HG03196 (cell line): ENCODE measurements at regions not wholly inside any gene's neighbourhood (a gene's known extent, or its start where the extent isn't known, plus 50 kb on each side); places are given as distances from the start of the nearest gene placed in this dataset.
A peak's percentile ranks its signal among the peaks of the same experiment; 100 is the strongest.

ENCODE experiments used
- ATAC-seq: cut with Tn5 transposase; IDR thresholded peaks from one replicate; pipeline ENCODE4 v1.9.1; 2021; ENCODE audit not compliant: unreplicated experiment

DNA sequence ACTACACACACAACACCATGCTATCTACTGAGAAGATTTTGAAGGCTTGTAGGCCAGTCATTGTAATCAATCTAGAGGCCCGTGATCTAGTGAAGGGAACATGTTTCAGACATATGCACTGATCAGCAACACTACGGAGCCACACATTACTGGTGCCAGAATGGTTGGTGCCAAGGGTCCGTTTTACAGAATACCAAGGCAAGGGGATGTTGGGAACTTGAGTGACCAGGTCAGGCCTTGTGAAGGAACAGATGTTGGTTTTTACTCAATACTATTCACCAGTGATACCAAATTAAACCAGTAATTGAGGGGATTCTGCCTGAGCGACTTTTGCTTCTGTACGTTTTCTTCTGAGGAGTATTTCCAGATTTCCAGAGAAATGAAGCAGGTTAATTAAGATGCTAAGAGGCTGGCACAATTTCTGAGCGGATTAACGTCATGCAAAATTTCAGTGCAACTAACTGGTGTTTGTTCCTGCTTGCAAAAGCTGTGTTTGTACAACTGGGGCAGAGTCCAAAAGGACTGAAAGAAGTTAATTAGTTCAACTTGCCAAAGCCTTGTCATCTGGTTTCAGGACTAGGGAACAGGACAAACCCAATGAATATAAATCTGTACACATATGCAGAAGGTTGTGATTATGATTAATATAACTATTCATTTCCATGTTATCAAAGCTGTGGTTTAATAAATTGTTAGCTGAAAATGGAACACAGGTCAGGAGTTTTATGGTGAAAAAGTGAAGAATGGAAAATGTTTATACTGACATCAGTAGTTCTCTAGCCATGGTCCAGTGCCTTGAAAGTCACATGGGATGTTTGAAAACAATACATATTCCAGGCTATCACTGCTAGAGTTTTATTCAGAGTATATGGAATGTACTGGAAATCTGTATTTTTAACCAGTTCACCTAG, 432.1 kb upstream of the DCC start:
- no peak for ATAC-seq

- ATAC-seq = no peak
These were observed 431.4 kb upstream of the DCC start for GRCh38 chr18:51908598-51908944.

GRCh38 chr18:51911584-51911983, 428.4 kb upstream of the DCC start:
- ATAC-seq = no peak

DNA sequence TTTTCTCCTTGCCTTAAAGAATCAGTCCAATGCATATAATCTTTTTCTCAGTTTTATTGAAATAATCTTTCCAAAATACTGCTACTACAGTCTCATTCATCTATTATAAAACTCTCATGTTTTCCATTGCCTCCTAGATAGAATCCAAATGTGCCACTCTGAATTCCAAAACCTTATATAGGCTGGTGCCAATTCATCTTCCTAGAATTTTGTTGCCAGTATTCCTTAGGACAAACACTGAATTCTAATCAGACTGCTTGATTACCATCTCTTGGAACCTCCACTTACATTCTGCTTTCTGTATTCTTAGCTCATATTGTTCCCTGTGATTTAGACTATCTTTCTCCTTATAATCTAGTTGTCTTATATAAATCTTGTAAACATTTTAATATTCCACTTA, 427.6 kb upstream of the DCC start:
- ATAC-seq = no peak

DNA sequence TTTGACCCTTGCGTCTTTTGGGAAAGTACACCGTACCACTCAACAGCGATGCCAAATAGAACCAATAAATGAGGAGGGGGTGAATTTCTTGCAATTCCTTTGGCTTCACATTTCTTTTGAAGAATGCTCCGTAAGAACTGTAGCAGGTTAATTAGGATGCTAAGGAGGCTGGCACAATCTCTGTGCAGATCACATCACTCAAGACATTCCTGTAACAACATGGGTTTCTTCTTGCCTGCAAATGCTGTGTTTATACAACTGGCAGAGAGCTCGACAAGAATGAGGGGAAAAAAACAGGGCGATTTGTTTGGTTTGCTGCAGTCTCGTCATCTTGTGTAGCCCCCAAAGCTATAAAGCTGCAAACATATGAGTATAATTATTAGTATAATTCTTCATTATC, 424.8 kb upstream of the DCC start:
- ATAC-seq = no peak

DNA sequence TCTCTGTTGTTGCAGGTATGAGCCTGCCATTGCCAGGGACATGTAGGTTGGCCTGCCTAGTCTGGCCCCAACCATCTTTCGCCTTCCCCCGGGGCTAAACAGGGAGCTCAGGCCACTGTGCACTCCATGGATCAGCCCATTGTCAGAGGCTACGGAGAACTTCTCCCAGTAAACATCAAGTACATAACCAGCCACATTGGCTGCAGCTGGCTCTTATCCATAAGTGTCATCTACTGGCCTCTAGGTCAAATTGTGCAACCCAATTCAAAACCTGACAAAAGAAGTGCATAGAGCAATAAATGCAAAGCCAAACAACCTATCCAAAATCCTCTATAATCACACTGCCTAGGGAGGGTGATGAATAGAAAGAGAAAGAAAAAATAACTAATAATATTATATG, 418.1 kb upstream of the DCC start:
- ATAC-seq = no peak

GRCh38 chr18:51933903-51934302, 406.1 kb upstream of the DCC start:
- ATAC-seq = no peak

GRCh38 chr18:51936115-51936514, 403.9 kb upstream of the DCC start:
- no peak for ATAC-seq

- ATAC-seq = no peak
These were observed 398.0 kb upstream of the DCC start for GRCh38 chr18:51941999-51942398.

DNA sequence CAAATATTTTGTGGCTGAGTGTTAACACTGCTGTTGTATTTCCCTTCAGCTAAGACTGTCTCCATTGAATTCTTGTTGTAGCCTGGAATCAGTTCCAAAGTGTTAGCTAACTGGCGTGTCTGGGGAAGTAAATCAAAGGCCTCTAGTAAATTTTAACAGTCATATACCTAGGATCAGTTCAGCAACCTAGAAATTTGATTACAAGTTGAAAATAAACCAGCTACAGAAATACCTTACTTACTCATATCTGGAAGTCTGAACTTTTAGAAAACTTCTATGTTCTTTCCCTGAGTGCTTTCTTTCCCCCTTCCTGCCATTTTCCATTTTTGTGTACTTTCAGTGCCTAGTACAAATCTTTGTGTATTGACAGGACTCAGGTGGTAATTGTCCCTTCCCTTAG, 396.7 kb upstream of the DCC start:
- ATAC-seq = no peak

GRCh38 chr18:51946946-51947345, 393.1 kb upstream of the DCC start:
- no peak for ATAC-seq

DNA sequence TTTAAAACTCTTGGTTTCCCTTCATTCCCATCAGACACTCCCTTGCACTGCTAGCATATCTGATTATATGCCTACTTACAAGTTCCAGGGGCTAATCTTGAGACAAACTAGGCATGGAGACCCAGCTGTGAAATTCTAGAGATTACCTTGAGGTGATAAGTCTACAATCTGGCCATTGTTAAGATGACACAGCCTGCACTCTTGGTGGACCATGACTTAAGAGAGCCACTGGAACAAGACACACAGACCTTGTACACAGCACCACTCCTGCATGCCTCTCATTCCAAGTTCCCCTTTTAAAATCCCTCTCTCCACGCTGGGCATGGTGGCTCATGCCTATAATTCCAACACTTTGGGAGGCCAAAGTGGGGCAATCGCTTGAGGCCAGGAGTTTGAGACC, 387.2 kb upstream of the DCC start:
- ATAC-seq = no peak

- ATAC-seq = peak; percentile 70
These were observed 386.5 kb upstream of the DCC start for GRCh38 chr18:51953521-51953920.

GRCh38 chr18:51955136-51955535, 384.9 kb upstream of the DCC start:
- no peak for ATAC-seq

DNA sequence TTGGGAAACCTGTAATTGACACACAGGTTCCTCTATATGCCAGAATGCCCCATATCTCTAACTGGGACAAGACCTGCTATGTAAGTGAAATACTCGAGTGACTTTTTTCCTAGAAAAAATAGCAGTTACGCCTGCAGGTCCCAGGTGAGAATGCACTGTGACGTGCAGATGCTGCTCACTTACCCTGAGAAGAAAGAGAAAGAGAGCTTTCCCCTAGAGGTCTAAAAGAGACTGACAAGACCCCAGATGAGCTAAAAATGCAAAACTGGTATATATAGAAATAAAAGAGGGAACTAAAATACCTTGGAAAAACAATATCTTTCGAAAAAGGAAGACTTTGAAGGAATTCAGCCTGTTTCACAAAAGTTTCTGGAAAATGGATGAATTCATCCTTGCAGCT, 383.0 kb upstream of the DCC start:
- ATAC-seq = no peak

DNA sequence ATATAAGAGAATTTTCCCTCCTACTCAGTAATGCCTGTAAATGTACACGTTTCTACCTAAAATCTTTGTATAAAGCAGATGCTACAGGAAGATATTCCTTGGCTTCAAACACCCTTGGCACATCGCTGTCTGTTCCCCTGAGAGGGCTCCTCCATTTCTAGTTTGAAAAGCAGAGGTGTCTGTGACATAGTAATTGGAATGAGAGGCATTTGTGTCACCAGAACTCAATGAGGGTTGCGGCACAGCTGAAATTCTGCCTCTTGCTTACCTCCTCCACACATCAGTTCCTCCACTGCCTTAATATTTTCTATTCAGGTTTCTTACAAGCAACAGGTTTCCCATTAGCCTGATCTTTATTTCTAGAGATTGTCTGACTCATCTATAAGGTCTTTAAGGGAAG, 359.9 kb upstream of the DCC start:
- ATAC-seq = no peak

DNA sequence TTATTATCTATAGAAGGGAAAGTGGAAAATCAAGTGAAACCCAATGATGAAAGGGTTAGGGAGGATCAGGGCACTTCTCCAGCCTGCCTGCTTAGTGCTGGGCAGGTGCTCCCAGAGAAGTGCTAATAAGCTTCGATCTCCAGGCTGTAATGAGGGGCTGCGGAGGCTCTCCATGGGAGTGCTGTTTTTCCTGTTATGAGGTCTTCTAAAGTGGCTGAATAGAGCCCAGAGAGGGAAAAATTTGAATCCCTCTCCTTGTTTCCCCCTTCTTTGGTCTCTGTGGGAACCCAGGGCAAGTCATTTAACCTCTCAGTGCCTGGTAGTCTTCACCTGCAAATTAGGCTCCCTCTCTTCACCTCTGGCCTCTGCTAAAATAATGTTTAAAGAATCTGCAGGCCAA, 351.7 kb upstream of the DCC start:
- no peak for ATAC-seq

DNA sequence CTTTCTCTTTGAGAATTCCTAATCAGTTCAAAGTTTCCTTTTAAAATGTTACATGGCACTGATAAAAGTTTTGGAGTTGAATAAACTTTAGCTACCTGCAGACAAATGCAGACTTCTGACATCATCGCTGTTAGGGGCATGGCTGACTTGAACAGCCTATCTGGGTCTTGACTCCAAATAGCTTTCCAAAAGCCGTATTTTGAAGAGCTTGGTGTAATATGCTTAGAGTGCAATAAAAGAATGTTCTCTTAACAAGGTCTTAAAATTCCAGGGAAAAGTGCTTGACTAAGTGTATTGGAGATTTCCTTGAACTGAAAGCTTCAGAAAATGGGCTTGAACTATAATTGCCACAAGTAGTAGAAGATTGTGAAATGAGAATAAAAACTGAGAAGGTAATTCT, 342.9 kb upstream of the DCC start:
- no peak for ATAC-seq

DNA sequence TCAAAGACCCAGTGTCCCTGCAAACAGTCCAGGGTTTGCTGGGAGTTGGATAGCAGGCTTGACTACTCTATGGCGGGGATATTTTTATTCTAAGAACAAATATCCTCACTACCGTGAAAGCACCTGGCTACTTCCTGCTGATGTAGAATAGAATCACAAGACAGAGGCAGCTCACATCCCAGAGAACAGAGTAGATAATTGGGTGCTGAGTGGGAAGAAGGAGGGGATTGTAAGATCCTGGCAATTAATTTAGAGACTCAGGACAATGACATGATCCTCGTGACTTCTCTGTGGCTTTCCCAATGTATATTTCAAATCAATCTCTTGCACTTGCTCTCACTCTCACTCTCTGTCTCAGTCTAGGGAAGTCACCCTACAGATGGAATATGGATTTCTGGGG, 341.9 kb upstream of the DCC start:
- ATAC-seq = no peak

DNA sequence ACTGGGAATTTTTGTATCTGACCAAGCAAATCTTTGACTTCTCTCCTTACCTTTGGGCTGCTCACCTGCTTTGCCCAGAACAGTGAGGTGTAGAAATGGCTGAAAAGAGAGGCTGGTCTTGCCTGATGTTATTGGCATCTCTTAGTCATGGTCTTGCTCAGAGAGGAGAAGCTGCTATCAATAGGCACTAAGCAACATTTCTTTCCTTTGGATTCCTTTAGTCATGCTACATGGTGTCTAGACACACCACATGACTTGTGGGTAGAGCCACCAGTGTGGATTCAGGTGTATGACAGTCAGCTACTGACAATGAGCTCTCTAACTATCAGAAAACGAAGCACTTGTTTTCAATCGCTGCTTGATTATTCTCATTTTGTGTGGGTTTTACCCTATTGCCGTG, 341.3 kb upstream of the DCC start:
- ATAC-seq = no peak

- ATAC-seq = no peak
These were observed 340.6 kb upstream of the DCC start for GRCh38 chr18:51999351-51999750.

GRCh38 chr18:52000435-52000834, 339.6 kb upstream of the DCC start:
- ATAC-seq = no peak

DNA sequence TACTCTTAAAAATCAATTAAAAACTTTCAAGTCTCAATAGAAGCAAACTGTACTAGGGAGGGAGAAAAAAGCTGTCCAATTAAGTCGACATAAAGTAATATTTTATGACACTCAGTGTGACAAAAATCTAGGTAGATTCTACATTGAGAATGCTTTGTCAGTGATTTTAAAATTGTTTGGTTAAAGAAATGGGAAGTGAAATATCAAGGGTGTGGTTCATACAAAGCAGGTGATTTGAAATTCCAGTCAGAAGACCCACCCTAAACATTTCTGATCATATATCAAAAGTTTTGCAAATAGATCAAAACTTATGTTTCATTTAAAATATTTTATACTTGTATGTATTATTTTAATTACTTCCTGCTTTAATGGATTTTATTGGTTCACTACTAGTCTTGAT, 338.9 kb upstream of the DCC start:
- no peak for ATAC-seq
